ENCODE measurements at regions not wholly inside any gene's neighbourhood (a gene's known extent, or its start where the extent isn't known, plus 50 kb on each side); places are given as distances from the start of the nearest gene placed in this dataset.

DNA sequence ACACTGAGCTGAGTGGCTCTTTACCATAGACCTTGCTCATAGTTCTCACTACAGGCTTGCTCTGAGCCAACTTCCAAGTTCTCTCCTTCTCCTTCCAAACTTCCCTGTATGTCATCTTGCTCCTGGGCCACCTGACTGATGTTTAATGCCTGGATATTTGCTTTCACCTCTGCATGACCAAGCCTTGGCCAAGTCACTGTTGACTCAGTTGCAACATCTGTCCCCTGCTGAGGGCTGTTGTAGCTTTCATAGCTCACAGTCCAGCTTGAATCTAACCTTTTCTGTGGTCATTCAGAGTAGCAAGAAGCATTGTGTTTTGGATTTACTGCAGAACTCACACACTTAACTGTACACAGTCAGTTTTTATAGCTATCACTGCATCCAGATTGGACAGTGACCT, 171.8 kb upstream of the ROPN1 start:
- TF ChIP-seq POLR2A (IDR thresholded peaks at IDR 0.05), result no peak
- TF ChIP-seq, protein P1, sequence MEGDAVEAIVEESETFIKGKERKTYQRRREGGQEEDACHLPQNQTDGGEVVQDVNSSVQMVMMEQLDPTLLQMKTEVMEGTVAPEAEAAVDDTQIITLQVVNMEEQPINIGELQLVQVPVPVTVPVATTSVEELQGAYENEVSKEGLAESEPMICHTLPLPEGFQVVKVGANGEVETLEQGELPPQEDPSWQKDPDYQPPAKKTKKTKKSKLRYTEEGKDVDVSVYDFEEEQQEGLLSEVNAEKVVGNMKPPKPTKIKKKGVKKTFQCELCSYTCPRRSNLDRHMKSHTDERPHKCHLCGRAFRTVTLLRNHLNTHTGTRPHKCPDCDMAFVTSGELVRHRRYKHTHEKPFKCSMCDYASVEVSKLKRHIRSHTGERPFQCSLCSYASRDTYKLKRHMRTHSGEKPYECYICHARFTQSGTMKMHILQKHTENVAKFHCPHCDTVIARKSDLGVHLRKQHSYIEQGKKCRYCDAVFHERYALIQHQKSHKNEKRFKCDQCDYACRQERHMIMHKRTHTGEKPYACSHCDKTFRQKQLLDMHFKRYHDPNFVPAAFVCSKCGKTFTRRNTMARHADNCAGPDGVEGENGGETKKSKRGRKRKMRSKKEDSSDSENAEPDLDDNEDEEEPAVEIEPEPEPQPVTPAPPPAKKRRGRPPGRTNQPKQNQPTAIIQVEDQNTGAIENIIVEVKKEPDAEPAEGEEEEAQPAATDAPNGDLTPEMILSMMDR (IDR thresholded peaks at IDR 0.05), result no peak
- H3K36me3 ChIP-seq, result no peaks in the 10 kb centered on the region
- no peaks in the 10 kb centered on the region for H3K27me3 ChIP-seq
- H3K27ac ChIP-seq, result no peak overlapping the region
- no peaks in the 10 kb centered on the region for H3K9me3 ChIP-seq
- no peak overlapping the region for H3K4me3 ChIP-seq
- no peaks in the 10 kb centered on the region for H3K4me1 ChIP-seq
- DNase-seq, result no peak

DNA sequence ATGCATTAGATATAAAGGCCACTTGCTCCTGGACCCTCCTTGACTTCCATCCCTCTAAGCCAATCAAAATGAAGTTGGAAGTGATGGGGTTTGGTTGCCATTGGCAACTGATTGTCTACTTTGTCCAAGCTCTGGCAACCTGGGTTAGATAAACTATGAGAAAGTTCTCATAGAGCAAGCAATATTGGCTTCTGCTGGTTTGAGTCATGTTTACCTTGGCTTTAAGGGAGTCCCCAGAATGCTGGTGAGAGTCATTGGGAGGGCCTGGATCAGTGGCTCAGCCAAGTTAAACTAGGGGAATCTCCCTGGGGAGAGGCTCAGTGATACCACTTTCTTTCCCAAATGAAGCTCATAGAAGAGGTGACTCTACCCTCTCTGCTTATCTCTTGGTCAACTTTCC, 176.3 kb upstream of the ROPN1 start:
- no peak overlapping the region for H3K4me3 ChIP-seq
- H3K4me1 ChIP-seq, result no peaks in the 10 kb centered on the region
- DNase-seq, result no peak
- no peak overlapping the region for H3K27ac ChIP-seq
- H3K36me3 ChIP-seq, result no peaks in the 10 kb centered on the region
- H3K9me3 ChIP-seq, result no peaks in the 10 kb centered on the region
- TF ChIP-seq, protein P1 (IDR thresholded peaks at IDR 0.05), result no peak
- no peak for TF ChIP-seq POLR2A (IDR thresholded peaks at IDR 0.05)
- no peaks in the 10 kb centered on the region for H3K27me3 ChIP-seq

DNA sequence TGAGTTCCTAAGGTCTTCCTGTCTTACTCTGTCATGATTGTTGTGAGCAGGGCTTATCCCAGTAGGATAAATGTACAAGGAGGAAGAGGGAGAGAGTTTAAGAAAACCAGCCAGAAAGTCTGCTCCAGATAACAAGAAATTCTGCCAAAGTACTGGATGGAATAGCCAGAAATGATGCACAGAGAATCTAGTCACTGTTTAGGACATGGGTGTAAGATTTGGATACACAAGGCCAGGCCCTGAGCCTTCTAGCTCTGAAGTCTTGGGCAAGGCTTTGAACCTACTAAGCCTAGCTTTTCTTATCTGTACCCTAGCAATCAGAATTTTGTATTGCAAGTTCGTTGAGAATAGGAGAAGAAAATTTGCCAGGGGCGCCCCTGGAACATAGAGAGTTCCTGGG, 180.4 kb upstream of the ROPN1 start:
- no peaks in the 10 kb centered on the region for H3K27me3 ChIP-seq
- H3K36me3 ChIP-seq, result no peaks in the 10 kb centered on the region
- no peak overlapping the region for H3K27ac ChIP-seq
- H3K4me1 ChIP-seq, result no peaks in the 10 kb centered on the region
- no peaks in the 10 kb centered on the region for H3K9me3 ChIP-seq
- no peak overlapping the region for H3K4me3 ChIP-seq
- TF ChIP-seq, protein P1 (IDR thresholded peaks at IDR 0.05), result no peak
- TF ChIP-seq POLR2A (IDR thresholded peaks at IDR 0.05), result no peak
- DNase-seq, result no peak

DNA sequence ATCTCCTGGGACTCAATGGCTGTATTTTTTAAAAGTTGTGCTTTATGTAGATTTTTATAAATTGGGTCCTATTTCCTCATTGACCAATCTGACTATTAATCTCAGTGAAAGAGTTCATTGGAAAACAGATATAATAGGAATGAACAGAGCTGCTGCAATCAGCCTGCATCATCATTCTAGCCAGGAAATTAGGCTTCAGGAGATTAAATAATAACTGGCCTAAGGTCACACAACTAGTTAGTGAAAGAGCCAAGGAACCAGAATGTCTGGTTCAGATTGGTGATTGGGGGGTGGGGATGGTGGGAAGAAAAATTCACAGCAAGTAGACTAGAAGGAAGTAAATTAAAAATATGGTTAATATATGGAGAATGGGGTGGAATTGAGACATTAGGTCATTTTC, 180.9 kb upstream of the ROPN1 start:
- TF ChIP-seq, protein P1 (IDR thresholded peaks at IDR 0.05), result no peak
- TF ChIP-seq POLR2A (IDR thresholded peaks at IDR 0.05), result no peak
- Histone ChIP-seq H3K27me3 (no peaks in the 10 kb centered on the region), H3K36me3 (no peaks in the 10 kb centered on the region), H3K27ac (no peak overlapping the region), H3K4me3 (no peak overlapping the region), H3K4me1 (no peaks in the 10 kb centered on the region), H3K9me3 (no peaks in the 10 kb centered on the region)
- DNase-seq, result no peak

DNA sequence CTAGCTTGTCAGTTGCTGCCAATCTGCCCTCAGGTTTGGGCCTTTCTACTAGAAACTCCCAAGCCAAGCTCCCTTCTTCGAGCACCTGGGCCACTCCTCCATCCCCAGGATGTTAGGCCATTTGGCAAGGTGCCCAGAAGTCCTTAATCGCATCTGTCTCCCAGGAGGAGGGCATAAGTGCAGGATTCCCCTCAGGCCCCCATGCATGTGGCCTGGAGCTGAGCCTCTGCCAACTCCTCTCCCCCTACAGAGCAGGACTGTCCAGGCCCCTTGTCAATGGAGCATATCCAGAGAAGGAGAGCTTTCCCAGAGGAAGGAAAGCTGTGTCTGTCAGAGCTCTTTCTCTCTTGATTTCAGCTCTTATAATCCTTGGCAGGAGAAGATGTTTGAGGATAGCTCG, 182.6 kb upstream of the ROPN1 start:
- Histone ChIP-seq H3K27me3 (no peaks in the 10 kb centered on the region), H3K9me3 (no peaks in the 10 kb centered on the region), H3K4me1 (no peaks in the 10 kb centered on the region), H3K36me3 (no peaks in the 10 kb centered on the region), H3K4me3 (no peak overlapping the region), H3K27ac (peak overlapping the region in 1 of 4 donors; percentile 1)
- no peak for DNase-seq
- TF ChIP-seq, protein P1 (IDR thresholded peaks at IDR 0.05), result no peak
- no peak for TF ChIP-seq POLR2A (IDR thresholded peaks at IDR 0.05)

All from Peyer's patch (tissue), 4 donors.